Brain microvascular endothelial cell (primary cell): ENCODE measurements at regions not wholly inside any gene's neighbourhood (a gene's known extent, or its start where the extent isn't known, plus 50 kb on each side); places are given as distances from the start of the nearest gene placed in this dataset.
A peak's percentile ranks its signal among the peaks of the same experiment; 100 is the strongest.

Experiments used
- DNase-seq: peaks from one replicate; pipeline ENCODE4 v3.0.0-alpha.2; 2020
- H3K27ac ChIP-seq: fragments of 250-450 bp; sonication (Bioruptor Pico); 2 replicates; pipeline ENCODE4 v1.5.1; 2020; ENCODE audit warnings: mild to moderate bottlenecking, moderate library complexity
- H3K27me3 ChIP-seq: fragments of 250-450 bp; sonication (Bioruptor Pico); replicated peaks from 2 replicates; pipeline ENCODE4 v1.5.1; 2020; ENCODE audit warnings: mild to moderate bottlenecking
- H3K36me3 ChIP-seq: fragments of 250-450 bp; sonication (Bioruptor Pico); replicated peaks from 2 replicates; pipeline ENCODE4 v1.5.1; 2020; ENCODE audit warnings: mild to moderate bottlenecking
- H3K4me3 ChIP-seq: 2 replicates; pipeline ENCODE4 v1.5.1; 2011; ENCODE audit warnings: low read depth, mild to moderate bottlenecking, control low read depth, low read length, moderate library complexity
- in situ Hi-C: cut with HindIII; loops from 2 replicates; pipeline ENCODE4 v1.10.0; 2017; ENCODE audit warnings: low sequenced_read_pairs, low pct_ligation_motif_present
- TF ChIP-seq, protein P1 (sequence below): IDR thresholded peaks from 2 replicates; pipeline ENCODE4 v1.5.1; 2011; ENCODE audit warnings: low read depth, mild to moderate bottlenecking, moderate library complexity, low read length, control low read depth, inconsistent platforms; ENCODE audit errors: missing control alignments

GRCh38 chr3:148466143-148466542 lies 231.6 kb upstream of the AGTR1 start:
- no peaks in the 10 kb centered on the region for H3K27me3 ChIP-seq
- DNase-seq = peak; percentile 84
- TF ChIP-seq, protein P1, sequence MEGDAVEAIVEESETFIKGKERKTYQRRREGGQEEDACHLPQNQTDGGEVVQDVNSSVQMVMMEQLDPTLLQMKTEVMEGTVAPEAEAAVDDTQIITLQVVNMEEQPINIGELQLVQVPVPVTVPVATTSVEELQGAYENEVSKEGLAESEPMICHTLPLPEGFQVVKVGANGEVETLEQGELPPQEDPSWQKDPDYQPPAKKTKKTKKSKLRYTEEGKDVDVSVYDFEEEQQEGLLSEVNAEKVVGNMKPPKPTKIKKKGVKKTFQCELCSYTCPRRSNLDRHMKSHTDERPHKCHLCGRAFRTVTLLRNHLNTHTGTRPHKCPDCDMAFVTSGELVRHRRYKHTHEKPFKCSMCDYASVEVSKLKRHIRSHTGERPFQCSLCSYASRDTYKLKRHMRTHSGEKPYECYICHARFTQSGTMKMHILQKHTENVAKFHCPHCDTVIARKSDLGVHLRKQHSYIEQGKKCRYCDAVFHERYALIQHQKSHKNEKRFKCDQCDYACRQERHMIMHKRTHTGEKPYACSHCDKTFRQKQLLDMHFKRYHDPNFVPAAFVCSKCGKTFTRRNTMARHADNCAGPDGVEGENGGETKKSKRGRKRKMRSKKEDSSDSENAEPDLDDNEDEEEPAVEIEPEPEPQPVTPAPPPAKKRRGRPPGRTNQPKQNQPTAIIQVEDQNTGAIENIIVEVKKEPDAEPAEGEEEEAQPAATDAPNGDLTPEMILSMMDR = no peak
- no peaks in the 10 kb centered on the region for H3K36me3 ChIP-seq
- in situ Hi-C loops = no loop called here
- peak overlapping the region; percentile 26 for H3K27ac ChIP-seq
- H3K4me3 ChIP-seq = no peak overlapping the region

DNA sequence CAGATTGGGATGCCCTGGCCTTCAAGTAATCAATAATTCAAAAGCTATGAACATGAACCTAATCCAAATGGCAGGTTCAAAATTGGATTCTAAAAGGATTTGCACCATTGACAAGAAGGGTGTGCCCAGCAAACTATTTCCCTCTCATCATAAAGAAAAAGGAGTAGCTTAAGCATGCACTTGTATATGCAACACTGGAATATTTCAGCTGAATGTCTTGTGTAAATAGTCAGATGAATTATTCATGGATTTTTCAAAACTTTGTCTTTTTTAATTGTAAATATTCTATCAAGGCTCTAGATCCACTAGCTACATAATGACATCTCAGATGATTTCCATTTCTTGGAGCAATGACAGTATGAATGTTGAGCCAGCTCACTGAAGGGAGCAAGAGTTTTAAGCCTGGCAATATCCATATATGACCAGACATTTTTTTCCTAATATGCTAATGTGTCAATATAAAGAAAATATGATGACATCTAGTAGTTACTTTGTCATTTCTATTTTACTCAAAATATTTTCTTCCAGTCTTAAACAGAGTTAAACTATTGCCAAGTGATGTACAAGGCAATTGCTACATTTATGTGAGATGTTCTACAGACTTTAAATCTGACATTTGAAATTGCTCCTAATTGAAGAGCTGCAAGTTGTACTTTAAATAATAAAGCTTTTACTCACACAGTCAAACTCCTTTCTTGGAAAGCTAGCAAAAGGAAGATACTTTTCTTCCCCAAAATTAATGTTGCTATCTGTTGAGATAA lies 230.5 kb upstream of the AGTR1 start:
- H3K4me3 ChIP-seq = no peak overlapping the region
- TF ChIP-seq, protein P1 = no peak
- H3K27ac ChIP-seq = no peak overlapping the region
- no peaks in the 10 kb centered on the region for H3K36me3 ChIP-seq
- no peak for DNase-seq
- in situ Hi-C loops = no loop called here
- no peaks in the 10 kb centered on the region for H3K27me3 ChIP-seq

DNA sequence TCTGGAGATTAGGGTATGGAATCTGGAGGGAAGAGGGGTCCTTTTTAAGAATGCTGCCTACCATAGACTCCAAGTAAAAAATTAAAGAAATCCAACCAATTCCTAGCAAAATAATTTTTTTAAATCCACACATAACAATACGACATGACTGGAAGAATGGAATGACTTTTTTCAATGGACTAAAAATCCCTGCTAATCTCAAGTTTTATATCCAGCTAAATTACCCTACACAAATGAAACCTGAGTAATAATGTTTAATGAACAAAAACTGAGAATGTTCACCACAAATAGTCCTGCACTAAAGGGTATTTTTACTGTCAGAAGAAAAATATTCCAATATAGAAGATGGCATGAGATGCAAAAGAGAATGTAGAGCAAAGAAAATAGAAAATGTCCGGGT lies 220.3 kb upstream of the AGTR1 start:
- TF ChIP-seq, protein P1 = no peak
- H3K27ac ChIP-seq = no peak overlapping the region
- in situ Hi-C loops = no loop called here
- no peaks in the 10 kb centered on the region for H3K36me3 ChIP-seq
- no peak overlapping the region for H3K4me3 ChIP-seq
- H3K27me3 ChIP-seq = no peaks in the 10 kb centered on the region
- DNase-seq = no peak

GRCh38 chr3:148493631-148494030 lies 204.1 kb upstream of the AGTR1 start:
- in situ Hi-C loops = no loop called here
- no peak for DNase-seq
- TF ChIP-seq, protein P1 = no peak
- H3K36me3 ChIP-seq = no peaks in the 10 kb centered on the region
- no peaks in the 10 kb centered on the region for H3K27me3 ChIP-seq
- H3K27ac ChIP-seq = no peak overlapping the region
- no peak overlapping the region for H3K4me3 ChIP-seq

DNA sequence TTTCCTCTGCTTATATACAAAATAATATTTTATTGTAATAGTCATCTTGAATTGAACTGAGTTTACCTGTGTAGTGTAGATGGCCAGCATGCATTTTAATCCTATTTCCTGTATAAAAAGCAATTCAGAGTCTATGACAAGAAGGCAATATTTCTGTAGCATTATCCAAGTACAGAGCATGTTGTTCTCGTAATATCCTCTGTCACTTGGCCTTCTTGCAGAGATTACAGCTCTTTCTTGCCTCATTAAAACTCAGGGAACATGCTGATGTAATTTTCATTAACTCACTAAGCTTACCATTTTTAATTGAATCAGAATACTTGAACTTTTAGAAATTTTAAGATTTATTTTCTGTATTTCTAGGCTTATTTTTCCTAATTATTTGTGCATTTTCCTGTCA lies 203.3 kb upstream of the AGTR1 start:
- DNase-seq = no peak
- no peaks in the 10 kb centered on the region for H3K27me3 ChIP-seq
- in situ Hi-C loops = no loop called here
- no peak overlapping the region for H3K4me3 ChIP-seq
- no peak overlapping the region for H3K27ac ChIP-seq
- TF ChIP-seq, protein P1 = no peak
- H3K36me3 ChIP-seq = no peaks in the 10 kb centered on the region

DNA sequence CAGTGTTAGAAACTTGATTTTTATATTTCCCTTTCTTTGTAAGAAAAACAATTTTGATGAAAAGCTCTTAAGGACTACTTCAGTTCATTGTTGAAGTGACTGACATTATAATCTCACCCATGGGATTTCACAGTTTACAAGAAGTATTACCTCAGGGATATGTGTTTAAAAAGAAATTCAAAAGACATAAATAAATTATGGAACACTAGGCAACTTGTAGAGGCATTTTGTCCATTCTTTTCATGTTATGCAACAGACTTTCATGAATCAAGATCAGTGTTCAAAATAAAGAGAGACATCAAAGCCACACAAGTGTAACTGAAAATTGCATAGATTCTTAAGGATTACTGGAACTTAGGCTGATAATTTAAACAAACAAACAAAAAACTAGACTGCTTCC lies 196.8 kb upstream of the AGTR1 start:
- H3K27me3 ChIP-seq = no peaks in the 10 kb centered on the region
- TF ChIP-seq, protein P1 = no peak
- in situ Hi-C loops = no loop called here
- no peaks in the 10 kb centered on the region for H3K36me3 ChIP-seq
- DNase-seq = no peak
- H3K4me3 ChIP-seq = no peak overlapping the region
- H3K27ac ChIP-seq = no peak overlapping the region
